GM23338 (cell line): ENCODE measurements at regions not wholly inside any gene's neighbourhood (a gene's known extent, or its start where the extent isn't known, plus 50 kb on each side); places are given as distances from the start of the nearest gene placed in this dataset.

Experiments
- ATAC-seq: fragments of 200-7000 bp; cut with Tn5 transposase; 3 replicates; pipeline ENCODE4 v1.9.1; 2020
- DNase-seq: peaks from one replicate; pipeline ENCODE4 v3.0.0-alpha.2; 2015; ENCODE audit warnings: low spot score
- H2AFZ ChIP-seq: fragments of 200-600 bp; sonication (generic); 2 replicates; pipeline ENCODE4 v1.8.0; 2016; ENCODE audit warnings: antibody characterized with exemption, mild to moderate bottlenecking, moderate library complexity
- H3F3A ChIP-seq: fragments of 200-600 bp; sonication (generic); replicated peaks from 2 replicates; pipeline ENCODE4 v1.8.0; 2017; ENCODE audit warnings: antibody characterized with exemption, mixed run types, low read depth
- H3K27ac ChIP-seq: fragments of 200-600 bp; sonication (generic); 2 replicates; pipeline ENCODE4 v1.6.1; 2016; ENCODE audit warnings: low read depth
- H3K27me3 ChIP-seq: fragments of 200-600 bp; sonication (generic); 2 replicates; pipeline ENCODE4 v1.8.0; 2016; ENCODE audit warnings: mild to moderate bottlenecking, mixed run types, moderate library complexity; ENCODE audit not compliant: insufficient read depth
- H3K36me3 ChIP-seq: fragments of 200-600 bp; sonication (generic); 2 replicates; pipeline ENCODE4 v1.8.0; 2016; ENCODE audit warnings: mild to moderate bottlenecking; ENCODE audit not compliant: insufficient read depth
- H3K4me1 ChIP-seq: fragments of 200-600 bp; sonication (generic); 2 replicates; pipeline ENCODE4 v1.8.0; 2016; ENCODE audit warnings: mild to moderate bottlenecking, moderate library complexity; ENCODE audit not compliant: insufficient read depth
- H3K4me2 ChIP-seq: fragments of 200-600 bp; sonication (generic); 2 replicates; pipeline ENCODE4 v1.7.1; 2017; ENCODE audit warnings: mixed run types
- H3K4me3 ChIP-seq: fragments of 200-600 bp; sonication (generic); 2 replicates; pipeline ENCODE4 v1.6.1; 2016; ENCODE audit warnings: mixed run types
- H3K79me2 ChIP-seq: fragments of 200-600 bp; sonication (generic); replicated peaks from 2 replicates; pipeline ENCODE4 v1.8.0; 2017; ENCODE audit warnings: mild to moderate bottlenecking; ENCODE audit not compliant: insufficient read depth
- H3K9me2 ChIP-seq: fragments of 200-600 bp; sonication (generic); 2 replicates; pipeline ENCODE4 v1.8.0; 2017; ENCODE audit not compliant: insufficient read depth
- H4K20me1 ChIP-seq: fragments of 200-600 bp; sonication (generic); replicated peaks from 2 replicates; pipeline ENCODE4 v1.8.0; 2017; ENCODE audit warnings: mild to moderate bottlenecking; ENCODE audit not compliant: insufficient read depth
- H3K27ac Mint-ChIP-seq: 2 replicates; pipeline ENCODE4 v1.8.0; 2020; ENCODE audit warnings: inconsistent platforms, mild to moderate bottlenecking, moderate library complexity, mixed read lengths
- H3K27me3 Mint-ChIP-seq: 3 replicates; pipeline ENCODE4 v1.8.0; 2022; ENCODE audit warnings: low read depth, mild to moderate bottlenecking, moderate library complexity, mixed read lengths, inconsistent platforms; ENCODE audit not compliant: insufficient read depth, poor library complexity
- H3K36me3 Mint-ChIP-seq: 3 replicates; pipeline ENCODE4 v1.8.0; 2021; ENCODE audit warnings: low read depth, mild to moderate bottlenecking, inconsistent platforms, moderate library complexity, mixed read lengths
- H3K4me1 Mint-ChIP-seq: 3 replicates; pipeline ENCODE4 v1.8.0; 2020; ENCODE audit warnings: mild to moderate bottlenecking, inconsistent platforms, mixed read lengths
- H3K4me3 Mint-ChIP-seq: 3 replicates; pipeline ENCODE4 v1.8.0; 2021; ENCODE audit warnings: moderate library complexity, mild to moderate bottlenecking, inconsistent platforms, mixed read lengths
- H3K9me3 Mint-ChIP-seq: 3 replicates; pipeline ENCODE4 v1.8.0; 2020; ENCODE audit warnings: moderate library complexity, mild to moderate bottlenecking, inconsistent platforms, mixed read lengths
- CREB1 ChIP-seq: fragments of 250-450 bp; sonication (Bioruptor Pico); IDR thresholded peaks from 2 replicates; pipeline ENCODE4 v1.5.0; 2020; ENCODE audit warnings: low read depth, mild to moderate bottlenecking, moderate library complexity
- EZH2 ChIP-seq: fragments of 200-600 bp; sonication (generic); IDR thresholded peaks from one replicate; pipeline ENCODE4 v1.8.0; 2017; ENCODE audit warnings: antibody characterized with exemption, mild to moderate bottlenecking, low read depth; ENCODE audit not compliant: unreplicated experiment
- EZH2phosphoT487 ChIP-seq: fragments of 200-600 bp; sonication (generic); IDR thresholded peaks from one replicate; pipeline ENCODE4 v1.8.1; 2018; ENCODE audit warnings: antibody characterized with exemption; ENCODE audit not compliant: unreplicated experiment
- JUNB ChIP-seq: IDR thresholded peaks from one replicate; pipeline ENCODE4 v1.6.1; 2016; ENCODE audit warnings: antibody characterized with exemption; ENCODE audit not compliant: unreplicated experiment
- STAT1 ChIP-seq: IDR thresholded peaks from one replicate; pipeline ENCODE4 v1.6.1; 2016; ENCODE audit warnings: antibody characterized with exemption; ENCODE audit not compliant: unreplicated experiment
- ZNF114 ChIP-seq: fragments of 250-450 bp; sonication (Bioruptor Pico); IDR thresholded peaks from 2 replicates; pipeline ENCODE4 v1.5.0; 2020; ENCODE audit warnings: mild to moderate bottlenecking, moderate library complexity
- ZNF331 ChIP-seq: fragments of 250-450 bp; sonication (Bioruptor Pico); IDR thresholded peaks from 2 replicates; pipeline ENCODE4 v1.5.0; 2020; ENCODE audit warnings: low read depth, mild to moderate bottlenecking, moderate library complexity
- TF ChIP-seq, protein P1 (sequence below), 2 experiments: fragments of 200-600 bp in 1 of 2; sonication (generic) in 1 of 2; conservative IDR thresholded peaks; 2 replicates each; pipeline versions ENCODE4 v1.5.1 to v1.6.1; 2016 to 2017; ENCODE audit warnings: antibody characterized with exemption in 2 of 2, low read depth in 2 of 2, mild to moderate bottlenecking in 2 of 2, moderate library complexity in 1 of 2
- TF ChIP-seq, protein P2 (sequence below): IDR thresholded peaks from 2 replicates; pipeline ENCODE4 v1.6.1; 2016; ENCODE audit warnings: antibody characterized with exemption
- TF ChIP-seq, protein P3 (sequence below): IDR thresholded peaks from one replicate; pipeline ENCODE4 v1.6.1; 2018; ENCODE audit warnings: antibody characterized with exemption; ENCODE audit not compliant: unreplicated experiment
- TF ChIP-seq, protein P4 (sequence below): fragments of 250-450 bp; sonication (Bioruptor Pico); IDR thresholded peaks from 2 replicates; pipeline ENCODE4 v1.5.0; 2020; ENCODE audit warnings: mild to moderate bottlenecking, moderate library complexity

DNA sequence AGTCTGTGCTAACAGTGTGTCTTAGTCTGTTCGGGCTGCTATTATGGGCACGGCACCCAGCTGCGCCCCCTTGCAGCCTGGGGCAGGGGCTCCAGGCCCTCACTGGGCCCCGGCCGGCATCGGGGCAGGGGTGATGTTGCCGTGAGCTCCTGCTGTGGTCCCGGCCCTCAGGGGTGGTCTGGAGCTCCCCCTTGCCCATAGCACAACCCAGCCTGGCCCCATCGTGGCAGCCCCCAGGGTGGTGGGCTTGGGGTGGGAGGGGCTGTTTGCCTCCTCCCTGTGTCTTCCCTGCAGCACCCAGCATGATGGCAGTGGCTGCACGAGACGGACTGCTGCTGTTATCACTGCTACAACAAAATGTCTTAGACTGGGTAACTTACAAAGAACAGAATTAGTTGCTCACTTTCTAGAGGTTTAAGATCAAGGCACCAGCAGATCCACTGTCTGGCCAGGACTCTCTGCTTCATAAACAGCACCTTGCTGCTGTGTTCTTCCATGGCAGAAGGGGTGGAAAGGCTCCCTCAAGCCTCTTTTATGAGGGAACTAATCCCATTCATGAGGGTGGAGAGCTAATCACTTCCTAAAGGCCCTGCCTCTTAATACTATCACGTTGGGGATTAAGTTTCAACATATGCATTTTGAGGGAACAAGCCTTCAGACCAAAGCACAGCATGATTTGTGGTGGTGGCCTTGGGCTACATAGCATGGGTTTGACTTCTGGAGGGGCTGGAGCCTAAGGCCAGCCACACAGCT is 149.5 kb downstream of the SEC23IP start:
- Histone ChIP-seq H3K79me2 (no peaks in the 10 kb centered on the region), H3K36me3 (no peaks in the 10 kb centered on the region), H3K4me3 (no peak overlapping the region), H3K27me3 (no peaks in the 10 kb centered on the region), H3F3A (no peaks in the 10 kb centered on the region), H3K4me1 (peaks cover 8% of the 10 kb centered on the region), H2AFZ (peak overlapping the region; percentile 28; the same call in 1 of the 2 replicates), H3K4me2 (no peak overlapping the region), H3K27ac (no peak overlapping the region), H3K9me2 (no peaks in the 10 kb centered on the region), H4K20me1 (no peaks in the 10 kb centered on the region)
- Mint-ChIP-seq H3K36me3 (no peaks in the 10 kb centered on the region), H3K27me3 (no peaks in the 10 kb centered on the region), H3K9me3 (no peaks in the 10 kb centered on the region; the same call in 2 of the 3 replicates), H3K4me1 (peaks cover 11% of the 10 kb centered on the region), H3K4me3 (no peak overlapping the region), H3K27ac (no peak overlapping the region)
- TF ChIP-seq, protein P1, sequence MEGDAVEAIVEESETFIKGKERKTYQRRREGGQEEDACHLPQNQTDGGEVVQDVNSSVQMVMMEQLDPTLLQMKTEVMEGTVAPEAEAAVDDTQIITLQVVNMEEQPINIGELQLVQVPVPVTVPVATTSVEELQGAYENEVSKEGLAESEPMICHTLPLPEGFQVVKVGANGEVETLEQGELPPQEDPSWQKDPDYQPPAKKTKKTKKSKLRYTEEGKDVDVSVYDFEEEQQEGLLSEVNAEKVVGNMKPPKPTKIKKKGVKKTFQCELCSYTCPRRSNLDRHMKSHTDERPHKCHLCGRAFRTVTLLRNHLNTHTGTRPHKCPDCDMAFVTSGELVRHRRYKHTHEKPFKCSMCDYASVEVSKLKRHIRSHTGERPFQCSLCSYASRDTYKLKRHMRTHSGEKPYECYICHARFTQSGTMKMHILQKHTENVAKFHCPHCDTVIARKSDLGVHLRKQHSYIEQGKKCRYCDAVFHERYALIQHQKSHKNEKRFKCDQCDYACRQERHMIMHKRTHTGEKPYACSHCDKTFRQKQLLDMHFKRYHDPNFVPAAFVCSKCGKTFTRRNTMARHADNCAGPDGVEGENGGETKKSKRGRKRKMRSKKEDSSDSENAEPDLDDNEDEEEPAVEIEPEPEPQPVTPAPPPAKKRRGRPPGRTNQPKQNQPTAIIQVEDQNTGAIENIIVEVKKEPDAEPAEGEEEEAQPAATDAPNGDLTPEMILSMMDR (conservative IDR thresholded peaks at IDR 0.05; ENCODE audit: low read depth in 2 of 2), result no peak
- no peak for TF ChIP-seq EZH2
- TF ChIP-seq, protein P2, sequence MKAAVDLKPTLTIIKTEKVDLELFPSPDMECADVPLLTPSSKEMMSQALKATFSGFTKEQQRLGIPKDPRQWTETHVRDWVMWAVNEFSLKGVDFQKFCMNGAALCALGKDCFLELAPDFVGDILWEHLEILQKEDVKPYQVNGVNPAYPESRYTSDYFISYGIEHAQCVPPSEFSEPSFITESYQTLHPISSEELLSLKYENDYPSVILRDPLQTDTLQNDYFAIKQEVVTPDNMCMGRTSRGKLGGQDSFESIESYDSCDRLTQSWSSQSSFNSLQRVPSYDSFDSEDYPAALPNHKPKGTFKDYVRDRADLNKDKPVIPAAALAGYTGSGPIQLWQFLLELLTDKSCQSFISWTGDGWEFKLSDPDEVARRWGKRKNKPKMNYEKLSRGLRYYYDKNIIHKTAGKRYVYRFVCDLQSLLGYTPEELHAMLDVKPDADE, result no peak
- no peak for TF ChIP-seq ZNF331 (CRISPR knock-in tag)
- no peak for TF ChIP-seq CREB1 (CRISPR knock-in tag)
- TF ChIP-seq STAT1, result no peak
- TF ChIP-seq JUNB, result no peak
- no peak for TF ChIP-seq EZH2phosphoT487
- TF ChIP-seq, protein P3, sequence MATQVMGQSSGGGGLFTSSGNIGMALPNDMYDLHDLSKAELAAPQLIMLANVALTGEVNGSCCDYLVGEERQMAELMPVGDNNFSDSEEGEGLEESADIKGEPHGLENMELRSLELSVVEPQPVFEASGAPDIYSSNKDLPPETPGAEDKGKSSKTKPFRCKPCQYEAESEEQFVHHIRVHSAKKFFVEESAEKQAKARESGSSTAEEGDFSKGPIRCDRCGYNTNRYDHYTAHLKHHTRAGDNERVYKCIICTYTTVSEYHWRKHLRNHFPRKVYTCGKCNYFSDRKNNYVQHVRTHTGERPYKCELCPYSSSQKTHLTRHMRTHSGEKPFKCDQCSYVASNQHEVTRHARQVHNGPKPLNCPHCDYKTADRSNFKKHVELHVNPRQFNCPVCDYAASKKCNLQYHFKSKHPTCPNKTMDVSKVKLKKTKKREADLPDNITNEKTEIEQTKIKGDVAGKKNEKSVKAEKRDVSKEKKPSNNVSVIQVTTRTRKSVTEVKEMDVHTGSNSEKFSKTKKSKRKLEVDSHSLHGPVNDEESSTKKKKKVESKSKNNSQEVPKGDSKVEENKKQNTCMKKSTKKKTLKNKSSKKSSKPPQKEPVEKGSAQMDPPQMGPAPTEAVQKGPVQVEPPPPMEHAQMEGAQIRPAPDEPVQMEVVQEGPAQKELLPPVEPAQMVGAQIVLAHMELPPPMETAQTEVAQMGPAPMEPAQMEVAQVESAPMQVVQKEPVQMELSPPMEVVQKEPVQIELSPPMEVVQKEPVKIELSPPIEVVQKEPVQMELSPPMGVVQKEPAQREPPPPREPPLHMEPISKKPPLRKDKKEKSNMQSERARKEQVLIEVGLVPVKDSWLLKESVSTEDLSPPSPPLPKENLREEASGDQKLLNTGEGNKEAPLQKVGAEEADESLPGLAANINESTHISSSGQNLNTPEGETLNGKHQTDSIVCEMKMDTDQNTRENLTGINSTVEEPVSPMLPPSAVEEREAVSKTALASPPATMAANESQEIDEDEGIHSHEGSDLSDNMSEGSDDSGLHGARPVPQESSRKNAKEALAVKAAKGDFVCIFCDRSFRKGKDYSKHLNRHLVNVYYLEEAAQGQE, result no peak
- TF ChIP-seq, protein P4, sequence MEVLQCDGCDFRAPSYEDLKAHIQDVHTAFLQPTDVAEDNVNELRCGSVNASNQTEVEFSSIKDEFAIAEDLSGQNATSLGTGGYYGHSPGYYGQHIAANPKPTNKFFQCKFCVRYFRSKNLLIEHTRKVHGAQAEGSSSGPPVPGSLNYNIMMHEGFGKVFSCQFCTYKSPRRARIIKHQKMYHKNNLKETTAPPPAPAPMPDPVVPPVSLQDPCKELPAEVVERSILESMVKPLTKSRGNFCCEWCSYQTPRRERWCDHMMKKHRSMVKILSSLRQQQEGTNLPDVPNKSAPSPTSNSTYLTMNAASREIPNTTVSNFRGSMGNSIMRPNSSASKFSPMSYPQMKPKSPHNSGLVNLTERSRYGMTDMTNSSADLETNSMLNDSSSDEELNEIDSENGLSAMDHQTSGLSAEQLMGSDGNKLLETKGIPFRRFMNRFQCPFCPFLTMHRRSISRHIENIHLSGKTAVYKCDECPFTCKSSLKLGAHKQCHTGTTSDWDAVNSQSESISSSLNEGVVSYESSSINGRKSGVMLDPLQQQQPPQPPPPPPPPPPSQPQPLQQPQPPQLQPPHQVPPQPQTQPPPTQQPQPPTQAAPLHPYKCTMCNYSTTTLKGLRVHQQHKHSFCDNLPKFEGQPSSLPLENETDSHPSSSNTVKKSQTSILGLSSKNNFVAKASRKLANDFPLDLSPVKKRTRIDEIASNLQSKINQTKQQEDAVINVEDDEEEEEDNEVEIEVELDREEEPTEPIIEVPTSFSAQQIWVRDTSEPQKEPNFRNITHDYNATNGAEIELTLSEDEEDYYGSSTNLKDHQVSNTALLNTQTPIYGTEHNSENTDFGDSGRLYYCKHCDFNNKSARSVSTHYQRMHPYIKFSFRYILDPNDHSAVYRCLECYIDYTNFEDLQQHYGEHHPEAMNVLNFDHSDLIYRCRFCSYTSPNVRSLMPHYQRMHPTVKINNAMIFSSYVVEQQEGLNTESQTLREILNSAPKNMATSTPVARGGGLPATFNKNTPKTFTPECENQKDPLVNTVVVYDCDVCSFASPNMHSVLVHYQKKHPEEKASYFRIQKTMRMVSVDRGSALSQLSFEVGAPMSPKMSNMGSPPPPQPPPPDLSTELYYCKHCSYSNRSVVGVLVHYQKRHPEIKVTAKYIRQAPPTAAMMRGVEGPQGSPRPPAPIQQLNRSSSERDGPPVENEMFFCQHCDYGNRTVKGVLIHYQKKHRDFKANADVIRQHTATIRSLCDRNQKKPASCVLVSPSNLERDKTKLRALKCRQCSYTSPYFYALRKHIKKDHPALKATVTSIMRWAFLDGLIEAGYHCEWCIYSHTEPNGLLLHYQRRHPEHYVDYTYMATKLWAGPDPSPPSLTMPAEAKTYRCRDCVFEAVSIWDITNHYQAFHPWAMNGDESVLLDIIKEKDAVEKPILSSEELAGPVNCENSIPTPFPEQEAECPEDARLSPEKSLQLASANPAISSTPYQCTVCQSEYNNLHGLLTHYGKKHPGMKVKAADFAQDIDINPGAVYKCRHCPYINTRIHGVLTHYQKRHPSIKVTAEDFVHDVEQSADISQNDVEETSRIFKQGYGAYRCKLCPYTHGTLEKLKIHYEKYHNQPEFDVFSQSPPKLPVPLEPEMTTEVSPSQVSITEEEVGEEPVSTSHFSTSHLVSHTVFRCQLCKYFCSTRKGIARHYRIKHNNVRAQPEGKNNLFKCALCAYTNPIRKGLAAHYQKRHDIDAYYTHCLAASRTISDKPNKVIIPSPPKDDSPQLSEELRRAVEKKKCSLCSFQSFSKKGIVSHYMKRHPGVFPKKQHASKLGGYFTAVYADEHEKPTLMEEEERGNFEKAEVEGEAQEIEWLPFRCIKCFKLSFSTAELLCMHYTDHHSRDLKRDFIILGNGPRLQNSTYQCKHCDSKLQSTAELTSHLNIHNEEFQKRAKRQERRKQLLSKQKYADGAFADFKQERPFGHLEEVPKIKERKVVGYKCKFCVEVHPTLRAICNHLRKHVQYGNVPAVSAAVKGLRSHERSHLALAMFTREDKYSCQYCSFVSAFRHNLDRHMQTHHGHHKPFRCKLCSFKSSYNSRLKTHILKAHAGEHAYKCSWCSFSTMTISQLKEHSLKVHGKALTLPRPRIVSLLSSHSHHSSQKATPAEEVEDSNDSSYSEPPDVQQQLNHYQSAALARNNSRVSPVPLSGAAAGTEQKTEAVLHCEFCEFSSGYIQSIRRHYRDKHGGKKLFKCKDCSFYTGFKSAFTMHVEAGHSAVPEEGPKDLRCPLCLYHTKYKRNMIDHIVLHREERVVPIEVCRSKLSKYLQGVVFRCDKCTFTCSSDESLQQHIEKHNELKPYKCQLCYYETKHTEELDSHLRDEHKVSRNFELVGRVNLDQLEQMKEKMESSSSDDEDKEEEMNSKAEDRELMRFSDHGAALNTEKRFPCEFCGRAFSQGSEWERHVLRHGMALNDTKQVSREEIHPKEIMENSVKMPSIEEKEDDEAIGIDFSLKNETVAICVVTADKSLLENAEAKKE, result no peak
- TF ChIP-seq ZNF114 (CRISPR knock-in tag), result no peak
- DNase-seq (no peak), ATAC-seq (no peak)
